ENCODE measurements at regions not wholly inside any gene's neighbourhood (a gene's known extent, or its start where the extent isn't known, plus 50 kb on each side); places are given as distances from the start of the nearest gene placed in this dataset.

GRCh38 chr5:97529354-97529985, 346.4 kb upstream of the RIOK2 start:
- H3K27me3 ChIP-seq (ENCODE audit: control insufficient read depth, insufficient read depth, low read length) = no peaks in the 10 kb centered on the region
- H3K36me3 ChIP-seq (replicated peaks; ENCODE audit: control insufficient read depth, insufficient read depth, low read length) = no peaks in the 10 kb centered on the region
- no peak overlapping the region for H3K4me3 ChIP-seq (ENCODE audit: insufficient read depth, low read depth, low read length)
- no peak for DNase-seq

DNA sequence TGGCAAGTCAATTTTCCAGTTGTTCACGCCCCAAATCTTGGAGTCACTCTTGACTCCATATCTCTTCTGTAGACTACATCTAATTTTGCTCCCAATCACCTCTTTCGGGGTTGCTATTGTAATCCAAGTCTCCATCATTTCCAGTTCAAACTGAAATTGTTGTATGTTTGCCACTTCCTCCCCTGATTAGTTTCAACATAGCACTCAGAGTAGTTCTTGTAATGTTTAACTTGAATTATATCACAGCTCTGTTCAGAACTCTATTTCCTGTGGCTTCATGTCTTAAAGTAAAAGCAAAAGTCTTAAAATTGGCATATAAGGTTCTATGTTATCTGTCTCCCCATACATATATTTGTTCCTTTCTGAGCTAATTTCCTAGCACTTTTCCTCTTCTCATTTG, 348.5 kb upstream of the RIOK2 start:
- Histone ChIP-seq H3K4me3 (ENCODE audit: insufficient read depth, low read depth, low read length) (no peak overlapping the region), H3K36me3 (replicated peaks; ENCODE audit: control insufficient read depth, insufficient read depth, low read length) (no peaks in the 10 kb centered on the region), H3K27me3 (ENCODE audit: control insufficient read depth, insufficient read depth, low read length) (no peaks in the 10 kb centered on the region)
- DNase-seq = no peak

GRCh38 chr5:97534166-97534565, 351.1 kb upstream of the RIOK2 start:
- Histone ChIP-seq H3K4me3 (ENCODE audit: insufficient read depth, low read depth, low read length) (no peak overlapping the region), H3K27me3 (ENCODE audit: control insufficient read depth, insufficient read depth, low read length) (no peaks in the 10 kb centered on the region), H3K36me3 (replicated peaks; ENCODE audit: control insufficient read depth, insufficient read depth, low read length) (no peaks in the 10 kb centered on the region)
- peak; percentile 61 for DNase-seq

- H3K27me3 ChIP-seq (ENCODE audit: control insufficient read depth, insufficient read depth, low read length) = no peaks in the 10 kb centered on the region
- no peak for DNase-seq
- H3K4me3 ChIP-seq (ENCODE audit: insufficient read depth, low read depth, low read length) = no peak overlapping the region
- H3K36me3 ChIP-seq (replicated peaks; ENCODE audit: control insufficient read depth, insufficient read depth, low read length) = no peaks in the 10 kb centered on the region
Observed at GRCh38 chr5:97536683-97537082, 353.6 kb upstream of the RIOK2 start.

DNA sequence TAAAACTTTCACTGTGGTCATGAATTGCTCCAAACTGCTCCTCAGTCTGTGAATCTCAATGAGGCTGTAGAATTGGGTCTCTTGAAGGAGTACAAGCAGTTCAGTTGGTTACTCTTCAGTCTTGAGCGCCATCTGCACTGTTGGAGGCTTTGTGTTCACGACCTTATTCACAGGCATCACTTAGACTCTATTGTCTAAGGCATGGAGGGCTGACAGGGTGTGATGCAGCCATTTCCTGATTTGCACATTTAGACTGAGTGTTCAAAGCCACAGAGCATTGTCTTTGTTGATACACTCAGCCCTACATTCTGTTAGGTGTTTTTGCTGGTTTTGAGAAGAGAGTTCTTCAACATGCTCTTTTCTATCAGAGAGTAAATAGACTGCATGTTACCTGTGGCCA, 355.9 kb upstream of the RIOK2 start:
- no peaks in the 10 kb centered on the region for H3K36me3 ChIP-seq (replicated peaks; ENCODE audit: control insufficient read depth, insufficient read depth, low read length)
- no peak for DNase-seq
- H3K4me3 ChIP-seq (ENCODE audit: insufficient read depth, low read depth, low read length) = no peak overlapping the region
- H3K27me3 ChIP-seq (ENCODE audit: control insufficient read depth, insufficient read depth, low read length) = no peaks in the 10 kb centered on the region

DNA sequence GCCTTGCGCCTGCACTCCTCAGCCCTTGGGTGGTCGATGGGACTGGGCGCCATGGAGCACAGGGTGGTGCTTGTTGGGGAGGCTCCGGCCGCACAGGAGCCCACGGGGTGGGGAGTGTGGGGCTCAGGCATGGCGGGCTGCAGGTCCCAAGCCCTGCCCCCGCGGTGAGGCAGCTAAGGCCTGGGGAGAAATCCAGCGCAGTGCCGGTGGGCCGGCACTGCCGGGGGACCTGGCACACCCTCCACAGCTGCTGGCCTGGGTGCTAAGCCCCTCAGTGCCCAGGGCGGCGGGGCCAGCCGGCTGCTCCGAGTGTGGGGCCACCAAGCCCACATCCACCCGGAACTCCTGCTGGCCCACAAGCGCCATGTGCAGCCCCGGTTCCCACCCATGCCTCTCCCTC, 358.8 kb upstream of the RIOK2 start:
- no peaks in the 10 kb centered on the region for H3K27me3 ChIP-seq (ENCODE audit: control insufficient read depth, insufficient read depth, low read length)
- no peak for DNase-seq
- no peak overlapping the region for H3K4me3 ChIP-seq (ENCODE audit: insufficient read depth, low read depth, low read length)

DNA sequence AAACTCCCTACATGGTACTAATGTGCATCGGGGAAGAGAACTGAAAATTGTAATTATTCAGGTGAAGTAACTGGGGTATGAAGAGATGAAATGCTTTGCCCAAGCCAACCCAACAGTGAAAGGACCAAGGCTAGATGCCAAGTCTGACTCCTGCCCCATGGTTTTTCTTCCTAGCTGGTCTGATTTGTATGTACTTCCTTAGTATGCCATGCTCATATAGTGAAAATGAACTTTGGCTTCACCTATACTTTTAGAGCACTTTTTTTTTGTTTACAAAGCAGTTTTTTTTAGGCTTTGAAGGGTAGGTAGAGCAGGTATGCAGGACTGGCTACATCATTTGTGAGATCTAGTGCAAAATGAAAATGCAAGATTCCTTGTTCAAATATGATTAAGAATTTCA, 359.4 kb upstream of the RIOK2 start:
- Histone ChIP-seq H3K27me3 (ENCODE audit: control insufficient read depth, insufficient read depth, low read length) (no peaks in the 10 kb centered on the region), H3K4me3 (ENCODE audit: insufficient read depth, low read depth, low read length) (no peak overlapping the region), H3K36me3 (replicated peaks; ENCODE audit: control insufficient read depth, insufficient read depth, low read length) (no peaks in the 10 kb centered on the region)
- DNase-seq = no peak

More for the DNA sequence above, 358.8 kb upstream of the RIOK2 start:
- no peaks in the 10 kb centered on the region for H3K36me3 ChIP-seq (replicated peaks; ENCODE audit: control insufficient read depth, insufficient read depth, low read length)

DNA sequence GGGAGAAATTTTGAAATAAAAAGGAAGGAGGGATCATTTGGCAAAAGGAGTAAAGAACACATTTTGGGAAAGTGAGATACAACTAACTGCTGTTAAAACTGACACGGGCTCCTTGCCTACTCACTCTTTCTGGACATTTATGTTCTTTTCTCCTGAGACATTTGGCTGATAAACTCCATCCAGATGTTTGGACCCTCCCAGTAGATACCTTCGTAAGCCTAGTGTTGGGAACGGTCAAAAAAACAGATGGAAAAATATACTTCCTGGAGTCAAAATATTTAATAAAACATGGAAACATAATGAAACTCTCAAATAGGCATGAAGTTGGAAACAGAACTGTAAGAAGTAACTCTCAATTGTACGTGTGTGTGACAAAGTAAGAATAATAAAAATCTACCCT, 360.1 kb upstream of the RIOK2 start:
- Histone ChIP-seq H3K4me3 (ENCODE audit: insufficient read depth, low read depth, low read length) (no peak overlapping the region), H3K27me3 (ENCODE audit: control insufficient read depth, insufficient read depth, low read length) (no peaks in the 10 kb centered on the region), H3K36me3 (replicated peaks; ENCODE audit: control insufficient read depth, insufficient read depth, low read length) (no peaks in the 10 kb centered on the region)
- DNase-seq = no peak

DNA sequence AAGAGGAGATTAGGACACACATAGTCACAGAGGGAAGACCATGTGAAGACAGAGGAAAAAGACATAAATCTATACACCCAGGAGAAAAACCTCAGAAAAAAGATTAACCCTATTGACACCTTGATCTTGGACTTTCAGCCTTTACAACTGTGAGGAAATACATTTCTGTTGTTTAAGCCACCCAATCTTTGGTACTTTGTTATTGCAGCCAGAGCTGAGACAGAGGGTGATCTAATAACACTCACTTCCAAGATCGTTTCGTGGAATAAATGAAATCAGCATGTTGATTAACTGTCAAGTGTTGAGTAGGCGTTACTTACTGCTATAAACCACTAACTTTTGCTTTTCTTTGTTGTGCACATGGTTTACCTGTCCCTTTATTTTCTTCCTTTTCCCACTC, 361.2 kb upstream of the RIOK2 start:
- Histone ChIP-seq H3K36me3 (replicated peaks; ENCODE audit: control insufficient read depth, insufficient read depth, low read length) (no peaks in the 10 kb centered on the region), H3K4me3 (ENCODE audit: insufficient read depth, low read depth, low read length) (no peak overlapping the region)

DNA sequence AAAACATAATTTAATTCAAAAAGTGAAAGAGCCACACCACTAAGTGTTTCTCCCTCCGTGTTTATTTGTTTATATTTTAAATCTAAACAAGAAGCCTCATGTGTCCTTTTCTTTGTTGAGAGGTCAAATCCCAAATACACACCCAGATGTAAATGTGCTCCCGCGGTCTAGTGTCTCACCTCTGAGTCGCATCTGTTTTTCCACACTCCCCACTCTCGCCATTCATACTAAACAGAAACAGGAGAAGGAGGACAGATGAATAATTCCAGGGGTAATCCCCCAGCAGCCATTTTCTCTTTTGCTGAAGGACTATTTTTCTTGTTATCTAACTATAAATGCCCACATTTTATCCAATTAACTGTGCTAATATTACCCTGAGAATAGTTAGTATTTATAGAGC, 361.6 kb upstream of the RIOK2 start:
- H3K27me3 ChIP-seq (ENCODE audit: control insufficient read depth, insufficient read depth, low read length) = no peaks in the 10 kb centered on the region
- no peak overlapping the region for H3K4me3 ChIP-seq (ENCODE audit: insufficient read depth, low read depth, low read length)
- H3K36me3 ChIP-seq (replicated peaks; ENCODE audit: control insufficient read depth, insufficient read depth, low read length) = no peaks in the 10 kb centered on the region
- no peak for DNase-seq

More for the DNA sequence above, 361.2 kb upstream of the RIOK2 start:
- no peaks in the 10 kb centered on the region for H3K27me3 ChIP-seq (ENCODE audit: control insufficient read depth, insufficient read depth, low read length)
- no peak for DNase-seq

GRCh38 chr5:97545446-97545845, 362.4 kb upstream of the RIOK2 start:
- H3K27me3 ChIP-seq (ENCODE audit: control insufficient read depth, insufficient read depth, low read length) = no peaks in the 10 kb centered on the region
- no peak overlapping the region for H3K4me3 ChIP-seq (ENCODE audit: insufficient read depth, low read depth, low read length)
- no peak for DNase-seq
- H3K36me3 ChIP-seq (replicated peaks; ENCODE audit: control insufficient read depth, insufficient read depth, low read length) = no peaks in the 10 kb centered on the region

DNA sequence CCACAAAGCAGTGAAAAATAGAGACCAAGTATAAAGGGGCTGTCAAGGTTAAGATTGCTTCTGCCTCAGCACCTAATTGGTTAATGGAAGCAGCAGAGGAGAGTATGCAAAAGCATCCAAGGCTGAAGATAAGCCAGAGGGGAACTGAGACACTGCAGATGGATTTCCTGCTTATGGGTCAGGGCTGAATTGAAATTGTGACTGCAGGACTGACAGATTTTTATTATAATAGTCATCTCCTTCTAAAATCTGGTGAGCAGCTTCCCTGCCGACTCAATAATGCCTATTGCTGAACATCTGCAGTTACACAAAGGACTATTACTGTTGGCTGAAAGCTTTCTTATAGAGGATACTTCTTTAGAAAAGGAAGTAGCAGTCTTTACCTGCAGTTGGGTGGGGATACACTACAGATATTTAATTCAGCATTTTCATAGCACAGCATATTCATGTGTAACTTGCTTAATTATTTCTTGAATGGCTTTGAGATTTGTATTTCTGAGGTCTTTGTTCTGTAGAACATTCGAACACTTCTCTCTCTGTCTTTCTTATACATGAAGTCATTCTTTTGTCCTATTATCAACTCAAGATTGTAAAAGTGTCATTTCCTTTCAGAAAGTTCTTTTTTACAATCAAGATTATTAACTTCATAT, 363.0 kb upstream of the RIOK2 start:
- Histone ChIP-seq H3K36me3 (replicated peaks; ENCODE audit: control insufficient read depth, insufficient read depth, low read length) (no peaks in the 10 kb centered on the region), H3K27me3 (ENCODE audit: control insufficient read depth, insufficient read depth, low read length) (no peaks in the 10 kb centered on the region), H3K4me3 (ENCODE audit: insufficient read depth, low read depth, low read length) (no peak overlapping the region)
- DNase-seq = no peak

DNA sequence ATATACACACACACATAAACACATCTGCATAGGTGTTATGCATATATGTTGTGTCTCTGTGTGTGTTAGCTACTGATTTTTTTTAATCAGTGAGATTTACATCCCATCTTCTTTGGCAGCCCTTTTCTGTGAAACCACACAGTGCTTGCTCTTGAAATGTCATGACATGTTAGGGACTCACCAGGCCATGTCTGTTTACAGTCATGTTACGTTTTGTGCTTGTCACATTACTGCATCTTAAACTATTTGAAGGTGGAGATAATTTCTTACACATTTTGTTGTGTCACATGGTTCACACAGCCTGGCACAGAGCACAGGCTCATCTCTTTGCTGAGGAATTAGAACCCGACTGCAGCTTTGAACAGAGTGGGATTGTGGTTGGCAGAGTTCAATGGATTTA, 364.4 kb upstream of the RIOK2 start:
- no peak for DNase-seq
- Histone ChIP-seq H3K27me3 (ENCODE audit: control insufficient read depth, insufficient read depth, low read length) (no peaks in the 10 kb centered on the region), H3K4me3 (ENCODE audit: insufficient read depth, low read depth, low read length) (no peak overlapping the region), H3K36me3 (replicated peaks; ENCODE audit: control insufficient read depth, insufficient read depth, low read length) (no peaks in the 10 kb centered on the region)

DNA sequence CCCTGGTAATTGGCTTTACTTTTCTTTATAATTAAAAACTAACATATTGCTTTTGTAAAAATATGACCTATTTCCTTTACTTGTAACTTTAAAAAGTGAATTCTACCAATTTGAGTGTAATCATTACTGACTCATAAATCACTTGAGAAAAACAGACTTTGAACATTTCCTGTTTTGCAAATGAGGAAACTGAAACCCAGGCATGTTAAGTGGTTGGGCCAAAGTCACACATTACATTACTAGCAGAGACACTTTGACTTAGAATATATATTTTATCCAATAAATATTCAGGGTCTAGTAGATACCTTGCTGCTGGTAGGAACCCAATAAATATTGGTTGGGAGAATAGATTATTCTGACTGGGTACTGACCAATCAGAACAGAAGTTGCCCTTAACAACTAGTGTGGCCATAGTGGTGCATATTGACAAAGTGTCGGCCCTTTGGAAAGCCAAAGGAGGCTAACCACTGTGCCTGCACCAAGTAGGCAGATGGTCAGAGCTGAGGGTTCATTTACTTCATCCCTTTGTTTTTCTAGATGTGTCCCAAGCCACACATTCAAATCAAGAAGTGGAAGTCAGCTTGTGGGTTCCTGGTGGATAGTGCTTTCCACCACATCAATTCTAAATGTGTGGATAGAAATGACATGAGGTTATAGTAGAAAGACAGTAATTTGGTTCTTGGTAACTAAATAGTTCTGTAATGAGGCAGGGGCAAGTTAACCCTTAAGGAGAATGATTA, 365.1 kb upstream of the RIOK2 start:
- H3K36me3 ChIP-seq (replicated peaks; ENCODE audit: control insufficient read depth, insufficient read depth, low read length) = no peaks in the 10 kb centered on the region
- no peak overlapping the region for H3K4me3 ChIP-seq (ENCODE audit: insufficient read depth, low read depth, low read length)
- no peaks in the 10 kb centered on the region for H3K27me3 ChIP-seq (ENCODE audit: control insufficient read depth, insufficient read depth, low read length)
- no peak for DNase-seq

DNA sequence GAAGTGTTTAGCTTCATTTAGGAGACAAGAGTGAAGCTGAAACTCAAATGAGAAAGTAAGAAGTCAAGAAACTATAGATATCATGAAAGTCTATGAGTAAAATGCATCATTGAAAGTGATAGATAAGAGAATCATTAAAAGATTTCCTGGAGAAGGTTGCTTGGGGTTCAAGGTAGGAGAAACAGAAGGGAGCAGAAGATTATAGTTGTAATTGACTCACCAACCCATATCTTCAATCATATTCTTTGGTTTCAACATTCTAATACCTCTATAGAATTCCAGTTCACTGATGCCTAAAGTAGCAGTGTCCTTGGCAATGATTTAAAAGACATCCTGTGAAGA, 365.7 kb upstream of the RIOK2 start:
- Histone ChIP-seq H3K4me3 (ENCODE audit: insufficient read depth, low read depth, low read length) (no peak overlapping the region), H3K27me3 (ENCODE audit: control insufficient read depth, insufficient read depth, low read length) (no peaks in the 10 kb centered on the region), H3K36me3 (replicated peaks; ENCODE audit: control insufficient read depth, insufficient read depth, low read length) (no peaks in the 10 kb centered on the region)
- DNase-seq = no peak

Data from H7 (cell line).